ENCODE measurements at regions not wholly inside any gene's neighbourhood (a gene's known extent, or its start where the extent isn't known, plus 50 kb on each side); places are given as distances from the start of the nearest gene placed in this dataset.
"Not testable (repeated sequence)": the region's sequence is repeated elsewhere in the genome, so short reads cannot be mapped to it uniquely, and the experiment has no call there.

- no peak for DNase-seq (ENCODE audit: low spot score)
- in situ Hi-C loops (cut with MboI; ENCODE audit: low pct_unique_long_range_greater_than_20kb, low sequenced_read_pairs, unreplicated experiment), result no loop called here
- TF ChIP-seq CTCF (IDR thresholded peaks at IDR 0.05; ENCODE audit: extremely low read depth, insufficient read depth, missing control alignments), result no peak
Observed at GRCh38 chr20:53773792-53774401, 180.3 kb upstream of the ZNF217 start.

DNA sequence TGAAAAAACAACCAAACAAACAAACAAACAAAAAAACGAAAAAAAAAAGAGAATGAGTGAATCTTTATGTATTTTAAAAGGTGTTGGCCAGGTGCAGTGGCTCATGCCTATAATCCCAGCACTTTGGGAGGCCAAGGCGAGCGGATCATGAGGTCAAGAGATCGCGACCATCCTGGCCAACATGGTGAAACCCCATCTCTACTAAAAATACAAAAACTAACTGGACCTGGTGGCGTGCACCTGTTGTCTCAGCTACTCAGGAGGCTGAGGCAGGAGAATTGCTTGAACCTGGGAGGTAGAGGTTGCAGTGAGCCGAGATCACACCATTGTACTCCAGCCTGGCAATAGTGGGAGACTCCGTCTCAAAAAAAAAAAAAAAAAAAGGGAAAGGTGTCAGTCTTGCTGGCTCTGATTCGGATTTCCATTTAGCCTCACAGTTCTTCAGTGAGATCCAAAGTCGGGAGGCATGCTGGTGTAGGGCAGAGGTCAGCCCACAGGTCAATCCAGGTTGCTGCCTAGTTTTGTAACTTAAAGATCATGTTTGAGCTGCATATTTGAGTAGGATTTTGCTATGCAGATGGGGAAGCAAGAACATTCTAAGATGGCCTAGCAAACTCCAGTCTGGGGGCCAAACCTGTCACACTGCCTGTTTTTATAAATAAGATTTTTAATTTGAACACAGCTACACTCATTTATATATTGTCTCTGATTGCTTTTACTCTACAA, 179.6 kb upstream of the ZNF217 start:
- DNase-seq (ENCODE audit: low spot score); in situ Hi-C loops (cut with MboI; ENCODE audit: low pct_unique_long_range_greater_than_20kb, low sequenced_read_pairs, unreplicated experiment): not testable (repeated sequence)

- in situ Hi-C loops (cut with MboI; ENCODE audit: low pct_unique_long_range_greater_than_20kb, low sequenced_read_pairs, unreplicated experiment), result no loop called here
- DNase-seq (ENCODE audit: low spot score), result no peak
- no peak for TF ChIP-seq CTCF (IDR thresholded peaks at IDR 0.05; ENCODE audit: extremely low read depth, insufficient read depth, missing control alignments)
Observed at GRCh38 chr20:53769041-53769440, 175.4 kb upstream of the ZNF217 start.

DNA sequence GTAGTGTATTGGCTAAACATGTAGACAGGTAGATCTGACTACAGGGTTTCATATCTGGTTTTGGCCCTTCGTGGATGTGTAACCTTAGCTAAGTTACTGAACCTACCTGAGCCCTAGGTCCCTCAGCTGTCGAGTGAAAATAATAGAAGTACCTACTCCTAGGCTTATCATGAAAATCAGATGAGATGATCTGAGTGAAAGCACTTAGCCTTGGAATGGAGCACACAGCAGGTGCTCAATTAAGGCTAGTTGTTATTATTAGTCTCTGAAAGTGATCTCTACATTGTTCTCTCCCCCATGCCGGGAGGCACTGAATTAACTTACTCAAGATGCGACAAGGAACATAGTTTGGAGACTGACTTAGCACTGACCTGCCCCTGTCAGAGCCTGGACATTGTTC, 174.7 kb upstream of the ZNF217 start:
- DNase-seq (ENCODE audit: low spot score), result no peak
- in situ Hi-C loops (cut with MboI; ENCODE audit: low pct_unique_long_range_greater_than_20kb, low sequenced_read_pairs, unreplicated experiment), result no loop called here
- TF ChIP-seq CTCF (IDR thresholded peaks at IDR 0.05; ENCODE audit: extremely low read depth, insufficient read depth, missing control alignments), result no peak

DNA sequence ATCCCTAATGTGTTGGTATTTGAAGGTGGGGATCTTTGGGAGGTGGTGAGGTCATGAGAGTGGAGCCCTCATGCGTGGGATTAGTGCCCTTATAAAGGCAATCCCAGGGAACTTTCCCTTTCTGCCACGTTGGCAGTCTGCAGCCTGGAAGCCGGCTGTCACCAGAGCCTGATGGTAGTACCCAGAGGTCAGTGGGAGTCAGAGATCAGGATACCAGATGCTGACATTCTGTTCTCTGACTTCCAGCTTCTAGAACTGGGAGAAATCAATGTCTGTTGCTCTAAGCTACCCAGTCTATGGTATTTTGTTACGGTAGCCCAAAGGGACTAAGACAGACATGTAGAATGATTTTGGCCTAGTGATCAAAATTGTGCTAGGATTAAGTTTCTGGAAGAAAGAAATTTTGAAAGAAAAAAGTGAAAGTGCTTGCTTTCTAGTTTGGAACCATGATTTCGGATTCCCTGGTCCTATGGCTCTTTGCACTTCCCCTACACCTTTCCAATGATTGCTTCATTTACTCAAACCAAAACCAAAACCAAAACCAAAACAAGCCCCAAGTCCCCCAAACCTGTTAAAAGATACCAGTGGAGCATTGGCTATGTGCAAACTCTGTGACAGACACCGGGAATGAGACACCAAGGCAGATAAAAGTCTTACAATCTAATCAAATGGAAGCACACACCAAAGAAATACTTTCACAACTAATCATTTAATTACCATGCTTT, 173.7 kb upstream of the ZNF217 start:
- DNase-seq (ENCODE audit: low spot score), result peak; percentile 35
- TF ChIP-seq CTCF (IDR thresholded peaks at IDR 0.05; ENCODE audit: extremely low read depth, insufficient read depth, missing control alignments), result no peak
- in situ Hi-C loops (cut with MboI; ENCODE audit: low pct_unique_long_range_greater_than_20kb, low sequenced_read_pairs, unreplicated experiment), result no loop called here

DNA sequence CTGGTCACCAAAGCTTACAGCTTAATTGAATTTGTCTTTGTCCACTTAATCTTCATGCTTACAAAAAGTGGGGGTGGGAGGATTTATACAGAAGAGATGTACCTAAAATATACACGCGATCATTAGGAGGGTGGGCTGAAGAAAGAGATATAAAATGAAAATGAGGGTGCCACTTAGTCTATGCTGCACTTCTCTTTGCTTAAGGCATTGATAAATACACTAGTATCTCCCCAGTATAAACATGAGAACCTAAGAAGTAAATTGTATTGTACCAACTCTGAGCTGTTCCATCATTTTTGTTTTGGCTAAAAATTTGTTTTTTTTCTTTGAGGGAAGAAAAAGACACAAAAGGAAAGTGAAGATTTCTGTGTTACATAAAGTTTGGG, 170.8 kb upstream of the ZNF217 start:
- TF ChIP-seq CTCF (IDR thresholded peaks at IDR 0.05; ENCODE audit: extremely low read depth, insufficient read depth, missing control alignments), result no peak
- in situ Hi-C loops (cut with MboI; ENCODE audit: low pct_unique_long_range_greater_than_20kb, low sequenced_read_pairs, unreplicated experiment), result no loop called here
- DNase-seq (ENCODE audit: low spot score), result no peak
